SK-N-SH (cell line): ENCODE measurements at regions not wholly inside any gene's neighbourhood (a gene's known extent, or its start where the extent isn't known, plus 50 kb on each side); places are given as distances from the start of the nearest gene placed in this dataset.

Experiments used
- CTCF ChIA-PET: fragments of 300-600, 350-600 bp; formaldehyde crosslinking; extraction: SDS; loops from one replicate; lab custom pipeline; 2021; lab: Yijun Ruan, JAX
- POLR2A ChIA-PET: fragments of 350-600 bp; sonication (Branson Sonifier 250); formaldehyde crosslinking; extraction: SDS; loops from one replicate; lab custom pipeline; 2020; ENCODE audit warnings: antibody characterized with exemption, inconsistent platforms; lab: Yijun Ruan, JAX
- DNase-seq: peaks from one replicate; pipeline ENCODE4 v3.0.0; 2012
- H2AFZ ChIP-seq: fragments of 200-600 bp; sonication (generic); 2 replicates; pipeline ENCODE4 v1.8.1; 2016; ENCODE audit warnings: antibody characterized with exemption, mild to moderate bottlenecking, low read depth
- H3F3A ChIP-seq: fragments of 200-600 bp; sonication (generic); replicated peaks from 2 replicates; pipeline ENCODE3; 2016; ENCODE audit warnings: antibody characterized with exemption, mild to moderate bottlenecking; ENCODE audit not compliant: insufficient read depth
- H3K27ac ChIP-seq, 2 experiments: fragments of 200-500 bp in 1 of 2; fragments of 200-600 bp in 1 of 2; sonication (Bioruptor generic) in 1 of 2; sonication (generic), shearing (Covaris generic) in 1 of 2; 2 replicates each; pipeline versions ENCODE4 v1.5.1 to v1.6.1; 2014 to 2016; ENCODE audit warnings: low read depth in 2 of 2, inconsistent platforms in 1 of 2, low read length in 1 of 2, mild to moderate bottlenecking in 1 of 2, mixed read lengths in 1 of 2
- H3K27me3 ChIP-seq: fragments of 200-600 bp; sonication (generic), shearing (Covaris generic); 2 replicates; pipeline ENCODE4 v1.6.1; 2016; ENCODE audit warnings: mixed run types; ENCODE audit not compliant: insufficient read depth
- H3K36me3 ChIP-seq, 2 experiments: fragments of 200-500 bp in 1 of 2; fragments of 200-600 bp in 1 of 2; sonication (Bioruptor generic) in 1 of 2; sonication (generic) in 1 of 2; replicated peaks in 1 of 2; 2 replicates each; pipeline versions ENCODE3 to v1.5.1; 2014 to 2016; ENCODE audit warnings: low read length in 1 of 2, mild to moderate bottlenecking in 1 of 2; ENCODE audit not compliant: insufficient read depth in 2 of 2, control insufficient read depth in 1 of 2
- H3K4me1 ChIP-seq, 2 experiments: fragments of 200-500 bp in 1 of 2; fragments of 200-600 bp in 1 of 2; sonication (Bioruptor generic) in 1 of 2; sonication (generic), shearing (Covaris generic) in 1 of 2; 2 replicates each; pipeline versions ENCODE4 v1.5.1 to v1.6.1; 2014 to 2016; ENCODE audit warnings: low read depth in 1 of 2, low read length in 1 of 2, mixed run types in 1 of 2; ENCODE audit not compliant: insufficient read depth in 2 of 2, control insufficient read depth in 1 of 2
- H3K4me2 ChIP-seq: fragments of 200-600 bp; sonication (generic), shearing (Covaris generic); 2 replicates; pipeline ENCODE4 v1.6.1; 2017; ENCODE audit warnings: mixed run types
- H3K4me3 ChIP-seq, 2 experiments: fragments of 200-500 bp in 1 of 2; fragments of 200-600 bp in 1 of 2; sonication (Bioruptor generic) in 1 of 2; sonication (generic), shearing (Covaris generic) in 1 of 2; 2 replicates each; pipeline versions ENCODE4 v1.5.1 to v1.8.1; 2014 to 2016; ENCODE audit warnings: low read depth in 2 of 2, inconsistent platforms in 1 of 2, low read length in 1 of 2, mild to moderate bottlenecking in 1 of 2, mixed read lengths in 1 of 2, moderate library complexity in 1 of 2
- H3K79me2 ChIP-seq: fragments of 200-600 bp; sonication (generic); 2 replicates; pipeline ENCODE4 v1.8.1; 2017; ENCODE audit warnings: mild to moderate bottlenecking; ENCODE audit not compliant: insufficient read depth
- H3K9ac ChIP-seq: fragments of 200-600 bp; sonication (generic); 2 replicates; pipeline ENCODE4 v1.6.1; 2017; ENCODE audit warnings: mixed run types
- H3K9me2 ChIP-seq: fragments of 200-600 bp; sonication (generic); 2 replicates; pipeline ENCODE4 v1.6.1; 2017; ENCODE audit warnings: mixed run types
- H3K9me3 ChIP-seq: fragments of 200-600 bp; sonication (generic); 2 replicates; pipeline ENCODE4 v1.6.1; 2017; ENCODE audit warnings: mixed run types, mild to moderate bottlenecking, moderate library complexity
- H4K20me1 ChIP-seq: fragments of 200-600 bp; sonication (generic); 2 replicates; pipeline ENCODE4 v1.6.1; 2017; ENCODE audit warnings: mild to moderate bottlenecking, mixed run types; ENCODE audit not compliant: insufficient read depth
- ELF1 ChIP-seq: IDR thresholded peaks from 2 replicates; pipeline ENCODE4 v1.4.0; 2012
- EP300 ChIP-seq, 2 experiments: IDR thresholded peaks; 2 replicates each; pipeline versions ENCODE4 v1.4.0 to v1.6.1; 2012; ENCODE audit warnings: borderline replicate concordance in 1 of 2, low read depth in 1 of 2, low read length in 1 of 2
- EZH2phosphoT487 ChIP-seq: fragments of 200-600 bp; sonication (generic); IDR thresholded peaks from 2 replicates; pipeline ENCODE4 v1.6.1; 2017; ENCODE audit warnings: low read depth, mixed run types, mild to moderate bottlenecking, antibody characterized with exemption, moderate library complexity, borderline replicate concordance
- FOXM1 ChIP-seq: IDR thresholded peaks from 2 replicates; pipeline ENCODE4 v1.4.0; 2012; ENCODE audit warnings: low read depth, mild to moderate bottlenecking
- GABPA ChIP-seq: IDR thresholded peaks from 2 replicates; pipeline ENCODE4 v1.4.0; 2012; ENCODE audit warnings: low read depth, mild to moderate bottlenecking
- MEF2A ChIP-seq: IDR thresholded peaks from 2 replicates; pipeline ENCODE4 v1.4.0; 2012; ENCODE audit warnings: low read depth, borderline replicate concordance
- PBX3 ChIP-seq: IDR thresholded peaks from 2 replicates; pipeline ENCODE4; 2012
- RAD21 ChIP-seq: IDR thresholded peaks from 2 replicates; pipeline ENCODE4 v1.6.1; 2012; ENCODE audit warnings: mild to moderate bottlenecking, low read length
- RCOR1 ChIP-seq: fragments of 150-350 bp; IDR thresholded peaks from 2 replicates; pipeline ENCODE4 v1.6.1; 2017; ENCODE audit warnings: antibody characterized with exemption, low read length
- REST ChIP-seq: IDR thresholded peaks from 2 replicates; pipeline ENCODE4 v1.6.1; 2012; ENCODE audit warnings: mild to moderate bottlenecking, low read depth, low read length, moderate library complexity
- RXRA ChIP-seq: IDR thresholded peaks from 2 replicates; pipeline ENCODE4 v1.4.0; 2012; ENCODE audit warnings: low read depth, mild to moderate bottlenecking, borderline replicate concordance
- SIN3A ChIP-seq: IDR thresholded peaks from 2 replicates; pipeline ENCODE4 v1.6.1; 2012; ENCODE audit warnings: low read depth, mild to moderate bottlenecking, low read length, moderate library complexity, borderline replicate concordance
- SMC3 ChIP-seq: IDR thresholded peaks from 2 replicates; pipeline ENCODE4 v1.6.1; 2012; ENCODE audit warnings: low read depth, low read length, improper control_type of control experiment
- TAF1 ChIP-seq: IDR thresholded peaks from 2 replicates; pipeline ENCODE4 v1.6.1; 2012; ENCODE audit warnings: low read depth, mild to moderate bottlenecking, low read length, moderate library complexity, borderline replicate concordance
- TCF12 ChIP-seq: IDR thresholded peaks from 2 replicates; pipeline ENCODE4 v1.4.0; 2012
- USF2 ChIP-seq: fragments of 150-350 bp; IDR thresholded peaks from 2 replicates; pipeline ENCODE4 v1.6.1; 2017; ENCODE audit warnings: antibody characterized with exemption, low read length, low read depth, borderline replicate concordance
- WGBS: methylation state at CpG from one replicate; pipeline ENCODE4 v1.1.6; 2017; ENCODE audit warnings: low lambda C conversion rate; 5-methylcytosine and 5-hydroxymethylcytosine counted together
- TF ChIP-seq, protein P1 (sequence below): IDR thresholded peaks from 2 replicates; pipeline ENCODE4 v1.4.0; 2012; ENCODE audit warnings: low read depth, borderline replicate concordance
- TF ChIP-seq, protein P2 (sequence below): IDR thresholded peaks from 2 replicates; pipeline ENCODE4 v1.4.0; 2012; ENCODE audit warnings: low read depth
- TF ChIP-seq, protein P3 (sequence below): fragments of 200-600 bp; sonication (generic); IDR thresholded peaks from 2 replicates; pipeline ENCODE4 v1.6.1; 2017; ENCODE audit warnings: antibody characterized with exemption, mild to moderate bottlenecking, moderate library complexity

- TF ChIP-seq SMC3 (no peak), EP300 (IDR thresholded peaks at IDR 0.05; ENCODE audit: borderline replicate concordance in 1 of 2, low read depth in 1 of 2, low read length in 1 of 2) (no peak), ELF1 (no peak), RCOR1 (no peak)
- TF ChIP-seq, protein P1, sequence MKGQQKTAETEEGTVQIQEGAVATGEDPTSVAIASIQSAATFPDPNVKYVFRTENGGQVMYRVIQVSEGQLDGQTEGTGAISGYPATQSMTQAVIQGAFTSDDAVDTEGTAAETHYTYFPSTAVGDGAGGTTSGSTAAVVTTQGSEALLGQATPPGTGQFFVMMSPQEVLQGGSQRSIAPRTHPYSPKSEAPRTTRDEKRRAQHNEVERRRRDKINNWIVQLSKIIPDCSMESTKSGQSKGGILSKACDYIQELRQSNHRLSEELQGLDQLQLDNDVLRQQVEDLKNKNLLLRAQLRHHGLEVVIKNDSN = no peak
Measured at GRCh38 chr5:117713585-117714198, 1139.1 kb upstream of the SEMA6A start (continued).

GRCh38 chr5:117701062-117701461, 1126.4 kb upstream of the SEMA6A start:
- Histone ChIP-seq H3F3A (no peaks in the 10 kb centered on the region), H3K79me2 (no peaks in the 10 kb centered on the region), H3K4me1 (no peaks in the 10 kb centered on the region), H3K9me3 (no peaks in the 10 kb centered on the region), H3K9me2 (no peaks in the 10 kb centered on the region), H3K36me3 (no peaks in the 10 kb centered on the region), H4K20me1 (no peaks in the 10 kb centered on the region), H3K27me3 (no peaks in the 10 kb centered on the region), H3K4me2 (no peak overlapping the region), H3K27ac (no peak overlapping the region), H3K4me3 (no peak overlapping the region), H2AFZ (no peak overlapping the region), H3K9ac (no peak overlapping the region)
- ChIA-PET POLR2A (no interaction called here), CTCF (no interaction called here)
- DNase-seq = no peak
- 0% methylated on average over 1 of the region's 1 CpG for WGBS
- TF ChIP-seq SMC3 (no peak), RAD21 (no peak), REST (no peak), EZH2phosphoT487 (no peak), MEF2A (no peak), PBX3 (no peak), RXRA (no peak), GABPA (no peak), TCF12 (no peak), TAF1 (no peak), FOXM1 (no peak), ELF1 (no peak), USF2 (no peak), SIN3A (no peak)
- TF ChIP-seq, protein P2, sequence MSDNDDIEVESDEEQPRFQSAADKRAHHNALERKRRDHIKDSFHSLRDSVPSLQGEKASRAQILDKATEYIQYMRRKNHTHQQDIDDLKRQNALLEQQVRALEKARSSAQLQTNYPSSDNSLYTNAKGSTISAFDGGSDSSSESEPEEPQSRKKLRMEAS = no peak
- TF ChIP-seq, protein P3, sequence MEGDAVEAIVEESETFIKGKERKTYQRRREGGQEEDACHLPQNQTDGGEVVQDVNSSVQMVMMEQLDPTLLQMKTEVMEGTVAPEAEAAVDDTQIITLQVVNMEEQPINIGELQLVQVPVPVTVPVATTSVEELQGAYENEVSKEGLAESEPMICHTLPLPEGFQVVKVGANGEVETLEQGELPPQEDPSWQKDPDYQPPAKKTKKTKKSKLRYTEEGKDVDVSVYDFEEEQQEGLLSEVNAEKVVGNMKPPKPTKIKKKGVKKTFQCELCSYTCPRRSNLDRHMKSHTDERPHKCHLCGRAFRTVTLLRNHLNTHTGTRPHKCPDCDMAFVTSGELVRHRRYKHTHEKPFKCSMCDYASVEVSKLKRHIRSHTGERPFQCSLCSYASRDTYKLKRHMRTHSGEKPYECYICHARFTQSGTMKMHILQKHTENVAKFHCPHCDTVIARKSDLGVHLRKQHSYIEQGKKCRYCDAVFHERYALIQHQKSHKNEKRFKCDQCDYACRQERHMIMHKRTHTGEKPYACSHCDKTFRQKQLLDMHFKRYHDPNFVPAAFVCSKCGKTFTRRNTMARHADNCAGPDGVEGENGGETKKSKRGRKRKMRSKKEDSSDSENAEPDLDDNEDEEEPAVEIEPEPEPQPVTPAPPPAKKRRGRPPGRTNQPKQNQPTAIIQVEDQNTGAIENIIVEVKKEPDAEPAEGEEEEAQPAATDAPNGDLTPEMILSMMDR = no peak
